ENCODE measurements at regions not wholly inside any gene's neighbourhood (a gene's known extent, or its start where the extent isn't known, plus 50 kb on each side); places are given as distances from the start of the nearest gene placed in this dataset.

GRCh38 chr6:24064832-24065231, 61.2 kb upstream of the NRSN1 start:
- TF ChIP-seq POLR2A (IDR thresholded peaks at IDR 0.05) (no peak), CTCF (IDR thresholded peaks at IDR 0.05) (no peak)

All from thyroid gland (tissue), 4 donors.